SK-N-SH treated with all-trans-retinoic acid at 6 μM for 48 hours (cell line): ENCODE measurements at regions not wholly inside any gene's neighbourhood (a gene's known extent, or its start where the extent isn't known, plus 50 kb on each side); places are given as distances from the start of the nearest gene placed in this dataset.

ENCODE experiments used
- PATZ1 ChIP-seq: fragments of 250-450 bp; sonication (Bioruptor Pico); IDR thresholded peaks from 2 replicates; pipeline ENCODE4 v1.8.0; 2020; ENCODE audit warnings: mild to moderate bottlenecking, moderate library complexity, borderline replicate concordance
- ZFP30 ChIP-seq: fragments of 450-650 bp; formaldehyde crosslinking; IDR thresholded peaks from 2 replicates; pipeline ENCODE4 v1.5.0; 2022; ENCODE audit warnings: mild to moderate bottlenecking, moderate library complexity
- ZNF565 ChIP-seq: fragments of 450-650 bp; formaldehyde crosslinking; conservative IDR thresholded peaks from 2 replicates; pipeline ENCODE4 v1.5.0; 2020; ENCODE audit warnings: low read depth, mild to moderate bottlenecking, moderate library complexity

- TF ChIP-seq PATZ1 (CRISPR knock-in tag) = no peak
- no peak for TF ChIP-seq ZFP30 (CRISPR knock-in tag)
- no peak for TF ChIP-seq ZNF565 (CRISPR knock-in tag)
These were observed 193.6 kb downstream of the JCAD start for GRCh38 chr10:29865700-29866355.
